ENCODE measurements at regions not wholly inside any gene's neighbourhood (a gene's known extent, or its start where the extent isn't known, plus 50 kb on each side); places are given as distances from the start of the nearest gene placed in this dataset.

GRCh38 chr7:136066304-136067143, 89.4 kb upstream of the MTPN start:
- no peak for DNase-seq (ENCODE audit: low read depth in 2 of 2)

GRCh38 chr7:136064627-136065237, 87.6 kb upstream of the MTPN start:
- DNase-seq (ENCODE audit: low read depth in 2 of 2) = no peak

GRCh38 chr7:136064081-136064480, 86.9 kb upstream of the MTPN start:
- no peak for DNase-seq (ENCODE audit: low read depth in 2 of 2)

GRCh38 chr7:136063326-136063666, 86.1 kb upstream of the MTPN start:
- DNase-seq (ENCODE audit: low read depth in 2 of 2) = no peak

GRCh38 chr7:136062625-136063325, 85.6 kb upstream of the MTPN start:
- DNase-seq (ENCODE audit: low read depth in 2 of 2) = no peak

GRCh38 chr7:136061433-136061832, 84.3 kb upstream of the MTPN start:
- no peak for DNase-seq (ENCODE audit: low read depth in 2 of 2)

GRCh38 chr7:136058546-136058945, 81.4 kb upstream of the MTPN start:
- DNase-seq (ENCODE audit: low read depth in 2 of 2) = no peak

- no peak for DNase-seq (ENCODE audit: low read depth in 2 of 2)
These were observed 80.3 kb upstream of the MTPN start for GRCh38 chr7:136057509-136057908.

- no peak for DNase-seq (ENCODE audit: low read depth in 2 of 2)
These were observed 79.6 kb upstream of the MTPN start for GRCh38 chr7:136056651-136057231.

GRCh38 chr7:136055266-136055665, 78.1 kb upstream of the MTPN start:
- DNase-seq (ENCODE audit: low read depth in 2 of 2) = no peak

- DNase-seq (ENCODE audit: low read depth in 2 of 2) = no peak
These were observed 76.7 kb upstream of the MTPN start for GRCh38 chr7:136053689-136054485.

GRCh38 chr7:136051203-136051928, 74.2 kb upstream of the MTPN start:
- no peak for DNase-seq (ENCODE audit: low read depth in 2 of 2)

- DNase-seq (ENCODE audit: low read depth in 2 of 2) = no peak
These were observed 73.3 kb upstream of the MTPN start for GRCh38 chr7:136050462-136050847.

- no peak for DNase-seq (ENCODE audit: low read depth in 2 of 2)
These were observed 72.8 kb upstream of the MTPN start for GRCh38 chr7:136049818-136050461.

GRCh38 chr7:136049117-136049516, 72.0 kb upstream of the MTPN start:
- DNase-seq (ENCODE audit: low read depth in 2 of 2) = no peak

- DNase-seq (ENCODE audit: low read depth in 2 of 2) = no peak
These were observed 69.4 kb upstream of the MTPN start for GRCh38 chr7:136046548-136046947.

GRCh38 chr7:136045992-136046391, 68.8 kb upstream of the MTPN start:
- no peak for DNase-seq (ENCODE audit: low read depth in 2 of 2)

GRCh38 chr7:136045181-136045580, 68.0 kb upstream of the MTPN start:
- no peak for DNase-seq (ENCODE audit: low read depth in 2 of 2)

GRCh38 chr7:136039577-136040345, 62.6 kb upstream of the MTPN start:
- no peak for DNase-seq (ENCODE audit: low read depth in 2 of 2)

GRCh38 chr7:136036336-136036735, 59.2 kb upstream of the MTPN start:
- no peak for DNase-seq (ENCODE audit: low read depth in 2 of 2)
